ENCODE measurements at regions not wholly inside any gene's neighbourhood (a gene's known extent, or its start where the extent isn't known, plus 50 kb on each side); places are given as distances from the start of the nearest gene placed in this dataset.

GRCh38 chr4:187236209-187236890 lies 512.7 kb upstream of the FAT1 start:
- no peak for TF ChIP-seq CTCF (IDR thresholded peaks at IDR 0.05)
- ATAC-seq (ENCODE audit: insufficient number of reproducible peaks, low FRiP score, low read depth) (no peak), DNase-seq (ENCODE audit: low spot score) (no peak)
- no peak overlapping the region for H3K4me3 ChIP-seq
- no peak overlapping the region for H3K27ac ChIP-seq
- no peaks in the 10 kb centered on the region for H3K36me3 ChIP-seq
- H3K27me3 ChIP-seq (replicated peaks; ENCODE audit: insufficient read depth) = no peaks in the 10 kb centered on the region
- no peaks in the 10 kb centered on the region for H3K9me3 ChIP-seq
- no peaks in the 10 kb centered on the region for H3K4me1 ChIP-seq (ENCODE audit: control insufficient read depth in 1 of 2, low read depth in 2 of 2)

GRCh38 chr4:187238646-187239045 lies 515.0 kb upstream of the FAT1 start:
- TF ChIP-seq CTCF (IDR thresholded peaks at IDR 0.05) = no peak
- no peaks in the 10 kb centered on the region for H3K36me3 ChIP-seq
- H3K4me3 ChIP-seq = no peak overlapping the region
- DNase-seq (ENCODE audit: low spot score) (no peak), ATAC-seq (ENCODE audit: insufficient number of reproducible peaks, low FRiP score, low read depth) (no peak)
- H3K27ac ChIP-seq = no peak overlapping the region
- no peaks in the 10 kb centered on the region for H3K27me3 ChIP-seq (replicated peaks; ENCODE audit: insufficient read depth)
- H3K9me3 ChIP-seq = no peaks in the 10 kb centered on the region
- no peaks in the 10 kb centered on the region for H3K4me1 ChIP-seq (ENCODE audit: control insufficient read depth in 1 of 2, low read depth in 2 of 2)

DNA sequence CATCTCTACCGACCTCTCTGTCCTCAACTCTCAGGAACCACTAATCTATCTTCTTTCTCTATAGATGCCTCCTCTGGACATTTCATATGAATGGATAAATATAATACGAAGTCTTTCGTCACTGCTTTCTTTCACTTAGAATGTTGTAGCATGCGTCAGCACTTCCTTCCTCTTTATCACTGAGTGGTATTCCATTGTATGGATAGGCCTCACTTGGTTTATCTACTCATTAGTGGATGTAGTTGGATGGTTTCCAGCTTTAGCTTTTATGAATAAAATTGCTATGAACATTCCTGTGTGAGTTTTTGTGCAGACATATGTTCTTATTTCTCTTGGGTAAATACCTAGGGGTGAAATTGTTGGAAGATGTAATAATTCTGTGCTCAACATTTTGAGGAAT lies 528.2 kb upstream of the FAT1 start:
- no peaks in the 10 kb centered on the region for H3K27me3 ChIP-seq (replicated peaks; ENCODE audit: insufficient read depth)
- no peak for ATAC-seq (ENCODE audit: insufficient number of reproducible peaks, low FRiP score, low read depth)
- no peak overlapping the region for H3K4me3 ChIP-seq
- no peak for TF ChIP-seq CTCF (IDR thresholded peaks at IDR 0.05)
- no peaks in the 10 kb centered on the region for H3K4me1 ChIP-seq (ENCODE audit: control insufficient read depth in 1 of 2, low read depth in 2 of 2)
- no peak for DNase-seq (ENCODE audit: low spot score)
- H3K27ac ChIP-seq = no peak overlapping the region
- no peaks in the 10 kb centered on the region for H3K36me3 ChIP-seq
- H3K9me3 ChIP-seq = no peaks in the 10 kb centered on the region

- DNase-seq (ENCODE audit: low spot score) (no peak), ATAC-seq (ENCODE audit: insufficient number of reproducible peaks, low FRiP score, low read depth) (no peak)
- Histone ChIP-seq H3K4me1 (ENCODE audit: control insufficient read depth in 1 of 2, low read depth in 2 of 2) (no peaks in the 10 kb centered on the region), H3K9me3 (no peaks in the 10 kb centered on the region), H3K36me3 (no peaks in the 10 kb centered on the region), H3K27ac (no peak overlapping the region), H3K4me3 (no peak overlapping the region), H3K27me3 (replicated peaks; ENCODE audit: insufficient read depth) (no peaks in the 10 kb centered on the region)
- TF ChIP-seq CTCF (IDR thresholded peaks at IDR 0.05) = no peak
Observed at GRCh38 chr4:187256897-187257296, 533.2 kb upstream of the FAT1 start.

GRCh38 chr4:187258651-187259401 lies 535.2 kb upstream of the FAT1 start:
- no peak for TF ChIP-seq CTCF (IDR thresholded peaks at IDR 0.05)

More at GRCh38 chr4:187258651-187259401, 535.2 kb upstream of the FAT1 start:
- no peak for ATAC-seq (ENCODE audit: insufficient number of reproducible peaks, low FRiP score, low read depth)
- Histone ChIP-seq H3K27ac (no peak overlapping the region), H3K4me1 (ENCODE audit: control insufficient read depth in 1 of 2, low read depth in 2 of 2) (no peaks in the 10 kb centered on the region), H3K27me3 (replicated peaks; ENCODE audit: insufficient read depth) (no peaks in the 10 kb centered on the region), H3K36me3 (no peaks in the 10 kb centered on the region), H3K4me3 (no peak overlapping the region), H3K9me3 (no peaks in the 10 kb centered on the region)
- DNase-seq (ENCODE audit: low spot score) = no peak

Measured in thoracic aorta (tissue), 2 donors.